HEK293 (cell line): ENCODE measurements at regions not wholly inside any gene's neighbourhood (a gene's known extent, or its start where the extent isn't known, plus 50 kb on each side); places are given as distances from the start of the nearest gene placed in this dataset.
"Not testable (repeated sequence)": the region's sequence is repeated elsewhere in the genome, so short reads cannot be mapped to it uniquely, and the experiment has no call there.

Experiments used
- CTCF ChIA-PET: fragments of 350-600 bp; formaldehyde crosslinking; extraction: SDS; loops from one replicate; lab custom pipeline; 2021; ENCODE audit warnings: antibody characterized with exemption; lab: Yijun Ruan, JAX
- POLR2A ChIA-PET: fragments of 300-600 bp; formaldehyde crosslinking; extraction: SDS; loops from one replicate; lab custom pipeline; 2020; ENCODE audit warnings: antibody characterized with exemption, inconsistent platforms; lab: Yijun Ruan, JAX
- H3K27ac ChIP-seq: fragments of 200-500 bp; sonication (Bioruptor generic); 2 replicates; pipeline ENCODE4 v1.5.1; 2014; ENCODE audit warnings: low read depth, low read length, control low read depth, inconsistent platforms; ENCODE audit errors: extremely low read depth
- H3K36me3 ChIP-seq, 2 experiments: fragments of 200-500 bp in 1 of 2; sonication (Bioruptor generic) in 1 of 2; 1 replicate in 1 of 2; 2 replicates in 1 of 2; pipeline ENCODE4 v1.5.1; 2014 to 2017; ENCODE audit warnings: inconsistent platforms in 2 of 2, low read length in 2 of 2; ENCODE audit not compliant: control insufficient read depth in 2 of 2, insufficient read depth in 1 of 2
- H3K4me1 ChIP-seq: fragments of 200-500 bp; sonication (Bioruptor generic); 2 replicates; pipeline ENCODE4 v1.5.1; 2014; ENCODE audit warnings: mild to moderate bottlenecking, low read length, inconsistent platforms; ENCODE audit not compliant: control insufficient read depth, insufficient read depth
- H3K4me3 ChIP-seq: 2 replicates; pipeline ENCODE4 v1.5.1; 2011; ENCODE audit warnings: low read depth, mild to moderate bottlenecking, control low read depth, low read length, moderate library complexity
- H3K9me3 ChIP-seq: fragments of 200-500 bp; sonication (Bioruptor generic); 2 replicates; pipeline ENCODE4 v1.5.1; 2014; ENCODE audit warnings: low read depth, low read length, inconsistent platforms; ENCODE audit not compliant: control insufficient read depth, insufficient read depth
- ZBTB11 ChIP-seq: fragments of 450-650 bp; formaldehyde crosslinking; conservative IDR thresholded peaks from 2 replicates; pipeline ENCODE4 v1.5.1; 2016; ENCODE audit warnings: low read depth, missing biosample characterization, missing genetic modification characterization
- ZBTB20 ChIP-seq: fragments of 450-650 bp; formaldehyde crosslinking; IDR thresholded peaks from 2 replicates; pipeline ENCODE4 v1.5.1; 2016; ENCODE audit warnings: missing biosample characterization, missing genetic modification characterization
- ZBTB7A ChIP-seq: fragments of 450-650 bp; formaldehyde crosslinking; IDR thresholded peaks from 2 replicates; pipeline ENCODE4 v1.5.1; 2016; ENCODE audit warnings: low read depth, missing biosample characterization, missing genetic modification characterization
- ZNF184 ChIP-seq: fragments of 450-650 bp; IDR thresholded peaks from 2 replicates; pipeline ENCODE4 v1.5.1; 2018; ENCODE audit warnings: missing biosample characterization, mild to moderate bottlenecking, missing genetic modification characterization
- ZNF19 ChIP-seq: fragments of 450-650 bp; formaldehyde crosslinking; IDR thresholded peaks from 2 replicates; pipeline ENCODE4; 2016; ENCODE audit warnings: missing biosample characterization, missing genetic modification characterization, low read depth
- ZNF202 ChIP-seq: fragments of 450-650 bp; formaldehyde crosslinking; IDR thresholded peaks from 2 replicates; pipeline ENCODE4 v1.5.1; 2016; ENCODE audit warnings: missing biosample characterization, missing genetic modification characterization, borderline replicate concordance
- ZNF221 ChIP-seq: fragments of 450-650 bp; formaldehyde crosslinking; IDR thresholded peaks from 2 replicates; pipeline ENCODE4 v1.5.1; 2017; ENCODE audit warnings: missing biosample characterization, missing genetic modification characterization, borderline replicate concordance
- ZNF280D ChIP-seq: fragments of 450-650 bp; formaldehyde crosslinking; IDR thresholded peaks from 2 replicates; pipeline ENCODE4 v1.5.1; 2016; ENCODE audit warnings: missing biosample characterization, missing genetic modification characterization
- ZNF433 ChIP-seq: fragments of 450-650 bp; formaldehyde crosslinking; IDR thresholded peaks from 2 replicates; pipeline ENCODE4 v1.5.1; 2016; ENCODE audit warnings: missing biosample characterization, missing genetic modification characterization, low read depth
- ZNF449 ChIP-seq: fragments of 450-650 bp; formaldehyde crosslinking; IDR thresholded peaks from 2 replicates; pipeline ENCODE4 v1.5.1; 2017; ENCODE audit warnings: missing biosample characterization, mild to moderate bottlenecking, missing genetic modification characterization, moderate library complexity
- ZNF571 ChIP-seq: fragments of 450-650 bp; formaldehyde crosslinking; IDR thresholded peaks from 2 replicates; pipeline ENCODE4 v1.5.0; 2017; ENCODE audit warnings: missing biosample characterization, missing genetic modification characterization
- ZNF580 ChIP-seq: fragments of 450-650 bp; formaldehyde crosslinking; IDR thresholded peaks from 2 replicates; pipeline ENCODE4 v1.5.1; 2016; ENCODE audit warnings: missing biosample characterization, missing genetic modification characterization
- ZNF747 ChIP-seq: fragments of 450-650 bp; formaldehyde crosslinking; IDR thresholded peaks from 2 replicates; pipeline ENCODE4 v1.5.1; 2016; ENCODE audit warnings: missing biosample characterization, missing genetic modification characterization

GRCh38 chr2:88802026-88802425 lies 110.6 kb downstream of the RPIA start:
- POLR2A ChIA-PET, H3K9me3 ChIP-seq, H3K27ac ChIP-seq, H3K36me3 ChIP-seq, H3K4me1 ChIP-seq, H3K4me3 ChIP-seq, CTCF ChIA-PET: not testable (repeated sequence)

- no peaks in the 10 kb centered on the region for H3K4me1 ChIP-seq
- H3K9me3 ChIP-seq, result no peaks in the 10 kb centered on the region
- no peak overlapping the region for H3K4me3 ChIP-seq
- POLR2A ChIA-PET, result no interaction called here
- H3K27ac ChIP-seq, result no peak overlapping the region
- CTCF ChIA-PET, result interaction anchor here (0.8 kb wide), 1 partner anchor 67 kb away, joined by 3 read pairs; no protein-coding TSS in a partner anchor
- TF ChIP-seq ZNF280D (tag by site-specific recombination) (no peak), ZBTB11 (tag by site-specific recombination) (no peak), ZNF19 (tag by site-specific recombination) (no peak), ZNF747 (no peak), ZBTB20 (tag by site-specific recombination) (no peak), ZNF433 (tag by site-specific recombination) (no peak), ZNF184 (no peak), ZNF202 (tag by site-specific recombination) (no peak), ZNF449 (tag by site-specific recombination) (no peak), ZNF221 (tag by site-specific recombination) (no peak), ZNF580 (tag by site-specific recombination) (no peak), ZBTB7A (no peak), ZNF571 (tag by site-specific recombination) (no peak)
- TF ChIP-seq, all 188 proteins: peak for 0
- no peaks in the 10 kb centered on the region for H3K36me3 ChIP-seq
Measured at GRCh38 chr2:88807237-88807962, 115.9 kb downstream of the RPIA start.
